ENCODE measurements at regions not wholly inside any gene's neighbourhood (a gene's known extent, or its start where the extent isn't known, plus 50 kb on each side); places are given as distances from the start of the nearest gene placed in this dataset.

- H4K20me1 ChIP-seq (ENCODE audit: control insufficient read depth, extremely low read depth, insufficient read depth, low read length) = no peaks in the 10 kb centered on the region
- no peak overlapping the region for H3K27ac ChIP-seq (ENCODE audit: insufficient read depth, low read length)
- H3K9ac ChIP-seq (ENCODE audit: insufficient read depth, low read length) = no peak overlapping the region
- DNase-seq (ENCODE audit: low read depth in 2 of 2) = no peak
- H3K9me3 ChIP-seq (ENCODE audit: control insufficient read depth, insufficient read depth, low read depth, low read length) = no peaks in the 10 kb centered on the region
- no peaks in the 10 kb centered on the region for H3K4me1 ChIP-seq (ENCODE audit: control insufficient read depth, extremely low read depth, insufficient read depth, low read length)
- H3K4me3 ChIP-seq (replicated peaks in 1 of 4; ENCODE audit: control extremely low read depth in 1 of 4, insufficient read depth in 1 of 4, low read depth in 3 of 4, low read length in 4 of 4) = no peak overlapping the region
- TF ChIP-seq CTCF (conservative IDR thresholded peaks at IDR 0.05 in 1 of 2, IDR thresholded peaks at IDR 0.05 in 1 of 2; ENCODE audit: low read depth in 1 of 2, low read length in 2 of 2) (no peak), EZH2 (IDR thresholded peaks at IDR 0.05; ENCODE audit: low read length, missing control alignments) (no peak)
- no peaks in the 10 kb centered on the region for H3K27me3 ChIP-seq (ENCODE audit: control insufficient read depth, insufficient read depth, low read length)
- no peaks in the 10 kb centered on the region for H3K36me3 ChIP-seq (ENCODE audit: control insufficient read depth, insufficient read depth, low read length)
- H3K79me2 ChIP-seq (ENCODE audit: control insufficient read depth, insufficient read depth, low read length) = no peaks in the 10 kb centered on the region
- no peak overlapping the region for H3K4me2 ChIP-seq (ENCODE audit: extremely low read depth, insufficient read depth, low read length)
- H2AFZ ChIP-seq (ENCODE audit: low read length) = no peak overlapping the region
Measured at GRCh38 chr1:56225964-56226815, 353.2 kb downstream of the PLPP3 start.

- Histone ChIP-seq H3K4me1 (ENCODE audit: control insufficient read depth, extremely low read depth, insufficient read depth, low read length) (no peaks in the 10 kb centered on the region), H3K9ac (ENCODE audit: insufficient read depth, low read length) (no peak overlapping the region), H4K20me1 (ENCODE audit: control insufficient read depth, extremely low read depth, insufficient read depth, low read length) (no peaks in the 10 kb centered on the region), H3K79me2 (ENCODE audit: control insufficient read depth, insufficient read depth, low read length) (no peaks in the 10 kb centered on the region), H3K9me3 (ENCODE audit: control insufficient read depth, insufficient read depth, low read depth, low read length) (no peaks in the 10 kb centered on the region), H2AFZ (ENCODE audit: low read length) (no peak overlapping the region), H3K27ac (ENCODE audit: insufficient read depth, low read length) (no peak overlapping the region), H3K4me3 (replicated peaks in 1 of 4; ENCODE audit: control extremely low read depth in 1 of 4, insufficient read depth in 1 of 4, low read depth in 3 of 4, low read length in 4 of 4) (no peak overlapping the region), H3K27me3 (ENCODE audit: control insufficient read depth, insufficient read depth, low read length) (no peaks in the 10 kb centered on the region), H3K4me2 (ENCODE audit: extremely low read depth, insufficient read depth, low read length) (no peak overlapping the region), H3K36me3 (ENCODE audit: control insufficient read depth, insufficient read depth, low read length) (no peaks in the 10 kb centered on the region)
- no peak for TF ChIP-seq EZH2 (IDR thresholded peaks at IDR 0.05; ENCODE audit: low read length, missing control alignments)
- TF ChIP-seq CTCF (conservative IDR thresholded peaks at IDR 0.05 in 1 of 2, IDR thresholded peaks at IDR 0.05 in 1 of 2; ENCODE audit: low read depth in 1 of 2, low read length in 2 of 2) = no peak
- DNase-seq (ENCODE audit: low read depth in 2 of 2) = no peak
Measured at GRCh38 chr1:56223968-56224367, 355.4 kb downstream of the PLPP3 start.

GRCh38 chr1:56222914-56223540, 356.3 kb downstream of the PLPP3 start:
- Histone ChIP-seq H3K4me3 (replicated peaks in 1 of 4; ENCODE audit: control extremely low read depth in 1 of 4, insufficient read depth in 1 of 4, low read depth in 3 of 4, low read length in 4 of 4) (no peak overlapping the region), H3K9ac (ENCODE audit: insufficient read depth, low read length) (no peak overlapping the region), H3K79me2 (ENCODE audit: control insufficient read depth, insufficient read depth, low read length) (no peaks in the 10 kb centered on the region), H3K4me1 (ENCODE audit: control insufficient read depth, extremely low read depth, insufficient read depth, low read length) (no peaks in the 10 kb centered on the region), H3K4me2 (ENCODE audit: extremely low read depth, insufficient read depth, low read length) (no peak overlapping the region), H4K20me1 (ENCODE audit: control insufficient read depth, extremely low read depth, insufficient read depth, low read length) (no peaks in the 10 kb centered on the region), H3K36me3 (ENCODE audit: control insufficient read depth, insufficient read depth, low read length) (no peaks in the 10 kb centered on the region), H3K9me3 (ENCODE audit: control insufficient read depth, insufficient read depth, low read depth, low read length) (no peaks in the 10 kb centered on the region), H3K27me3 (ENCODE audit: control insufficient read depth, insufficient read depth, low read length) (no peaks in the 10 kb centered on the region), H3K27ac (ENCODE audit: insufficient read depth, low read length) (no peak overlapping the region), H2AFZ (ENCODE audit: low read length) (no peak overlapping the region)
- TF ChIP-seq EZH2 (IDR thresholded peaks at IDR 0.05; ENCODE audit: low read length, missing control alignments) = no peak
- DNase-seq (ENCODE audit: low read depth in 2 of 2) = no peak
